ENCODE measurements at regions not wholly inside any gene's neighbourhood (a gene's known extent, or its start where the extent isn't known, plus 50 kb on each side); places are given as distances from the start of the nearest gene placed in this dataset.

GRCh38 chr19:28329429-28329828 lies 883.5 kb downstream of the UQCRFS1 start:
- Histone ChIP-seq H3K27me3 (ENCODE audit: control insufficient read depth, insufficient read depth, low read length) (no peaks in the 10 kb centered on the region), H3K4me3 (ENCODE audit: low read depth, low read length) (no peak overlapping the region), H3K36me3 (ENCODE audit: control insufficient read depth, insufficient read depth, low read length) (no peaks in the 10 kb centered on the region)
- no peak for TF ChIP-seq CTCF (IDR thresholded peaks at IDR 0.05; ENCODE audit: insufficient read depth, low read depth, low read length)
- DNase-seq (ENCODE audit: low read depth), result no peak
- ChIA-PET CTCF (no interaction called here), POLR2A (no interaction called here)

- Histone ChIP-seq H3K36me3 (ENCODE audit: control insufficient read depth, insufficient read depth, low read length) (no peaks in the 10 kb centered on the region), H3K4me3 (ENCODE audit: low read depth, low read length) (no peak overlapping the region), H3K27me3 (ENCODE audit: control insufficient read depth, insufficient read depth, low read length) (no peaks in the 10 kb centered on the region)
- CTCF ChIA-PET, result interaction anchor here (0.6 to 2.1 kb wide), 3 partner anchors 11 to 361 kb away, joined by 3 to 7 read pairs (median 5); no protein-coding TSS in a partner anchor
- POLR2A ChIA-PET, result no interaction called here
- no peak for TF ChIP-seq CTCF (IDR thresholded peaks at IDR 0.05; ENCODE audit: insufficient read depth, low read depth, low read length)
- DNase-seq (ENCODE audit: low read depth), result no peak
Measured at GRCh38 chr19:28327905-28328304, 885.0 kb downstream of the UQCRFS1 start.

- TF ChIP-seq CTCF (IDR thresholded peaks at IDR 0.05; ENCODE audit: insufficient read depth, low read depth, low read length), result no peak
- POLR2A ChIA-PET, result no interaction called here
Measured at GRCh38 chr19:28326746-28327145, 886.2 kb downstream of the UQCRFS1 start.

DNA sequence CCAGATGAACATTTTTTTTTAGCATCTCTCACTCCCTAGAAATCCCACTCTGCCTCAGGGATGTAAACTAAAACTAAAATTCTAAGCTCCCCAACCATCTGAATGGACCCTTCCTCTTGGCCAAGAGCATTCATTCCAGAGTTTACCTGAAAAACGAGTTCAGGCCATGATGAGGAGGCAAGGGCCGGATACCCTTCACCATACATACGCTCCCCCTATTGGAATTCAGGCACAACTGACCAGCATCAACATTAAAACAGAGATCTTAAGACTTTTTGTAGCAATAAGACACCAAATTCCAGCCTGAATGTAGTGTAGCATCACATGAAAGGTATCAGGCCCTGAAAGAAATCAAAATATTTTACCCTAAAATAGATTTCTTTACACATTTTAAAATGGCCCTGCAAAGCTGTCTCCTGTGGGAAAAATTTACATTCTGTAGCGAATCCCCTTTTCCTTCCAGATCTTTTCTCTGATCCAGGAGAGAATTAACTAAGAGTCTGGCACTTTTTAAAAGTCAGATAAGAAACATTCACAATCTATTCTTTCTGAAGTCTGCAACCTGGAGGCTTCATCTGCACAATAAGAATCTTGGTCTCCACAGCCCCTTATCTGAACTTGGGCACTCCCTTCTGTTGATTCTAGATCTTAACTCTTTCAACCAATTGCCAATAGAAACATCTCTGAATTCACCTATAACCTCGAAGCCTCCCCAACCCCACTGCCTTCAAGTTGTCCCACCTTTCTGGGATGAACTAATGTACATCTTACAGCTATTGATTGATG lies 888.5 kb downstream of the UQCRFS1 start:
- no peaks in the 10 kb centered on the region for H3K27me3 ChIP-seq (ENCODE audit: control insufficient read depth, insufficient read depth, low read length)
- no peak for DNase-seq (ENCODE audit: low read depth)
- ChIA-PET POLR2A (no interaction called here), CTCF (interaction anchor here (1.0 to 1.6 kb wide), 13 partner anchors 8 to 358 kb away, joined by 3 to 6 read pairs (median 3); no protein-coding TSS in a partner anchor)
- no peaks in the 10 kb centered on the region for H3K36me3 ChIP-seq (ENCODE audit: control insufficient read depth, insufficient read depth, low read length)
- TF ChIP-seq CTCF (IDR thresholded peaks at IDR 0.05; ENCODE audit: insufficient read depth, low read depth, low read length), result no peak
- no peak overlapping the region for H3K4me3 ChIP-seq (ENCODE audit: low read depth, low read length)

More at GRCh38 chr19:28326746-28327145, 886.2 kb downstream of the UQCRFS1 start:
- Histone ChIP-seq H3K4me3 (ENCODE audit: low read depth, low read length) (no peak overlapping the region), H3K36me3 (ENCODE audit: control insufficient read depth, insufficient read depth, low read length) (no peaks in the 10 kb centered on the region), H3K27me3 (ENCODE audit: control insufficient read depth, insufficient read depth, low read length) (no peaks in the 10 kb centered on the region)
- no peak for DNase-seq (ENCODE audit: low read depth)
- CTCF ChIA-PET, result interaction anchor here (1.1 to 2.1 kb wide), 6 partner anchors 15 to 360 kb away, joined by 3 to 7 read pairs (median 4); no protein-coding TSS in a partner anchor

- POLR2A ChIA-PET, result no interaction called here
- DNase-seq (ENCODE audit: low read depth), result no peak
- CTCF ChIA-PET, result interaction anchor here (1.0 to 3.3 kb wide), 5 partner anchors 9 to 350 kb away, joined by 3 to 16 read pairs (median 3); no protein-coding TSS in a partner anchor
- no peaks in the 10 kb centered on the region for H3K27me3 ChIP-seq (ENCODE audit: control insufficient read depth, insufficient read depth, low read length)
- TF ChIP-seq CTCF (IDR thresholded peaks at IDR 0.05; ENCODE audit: insufficient read depth, low read depth, low read length), result no peak
- no peaks in the 10 kb centered on the region for H3K36me3 ChIP-seq (ENCODE audit: control insufficient read depth, insufficient read depth, low read length)
- H3K4me3 ChIP-seq (ENCODE audit: low read depth, low read length), result no peak overlapping the region
Measured at GRCh38 chr19:28322945-28323344, 890.0 kb downstream of the UQCRFS1 start.

Measured in BJ (cell line).